NCI-H2081 treated with DMSO at 0.1 percent for 48 hours (cell line): ENCODE measurements at regions not wholly inside any gene's neighbourhood (a gene's known extent, or its start where the extent isn't known, plus 50 kb on each side); places are given as distances from the start of the nearest gene placed in this dataset.

Experiments used
- DNase-seq: peaks from one replicate; lab custom pipeline; 2025; lab: John Stamatoyannopoulos, UW

GRCh38 chr12:24759155-24759554, 189.7 kb downstream of the BCAT1 start:
- DNase-seq, result no peak

GRCh38 chr12:24756479-24757024, 192.3 kb downstream of the BCAT1 start:
- DNase-seq, result no peak

- DNase-seq, result no peak
Measured at GRCh38 chr12:24754690-24755638, 193.9 kb downstream of the BCAT1 start.

GRCh38 chr12:24752763-24753462, 196.0 kb downstream of the BCAT1 start:
- no peak for DNase-seq

GRCh38 chr12:24751181-24751580, 197.7 kb downstream of the BCAT1 start:
- no peak for DNase-seq

GRCh38 chr12:24750263-24750662, 198.6 kb downstream of the BCAT1 start:
- DNase-seq, result no peak

- no peak for DNase-seq
Measured at GRCh38 chr12:24749171-24749570, 199.7 kb downstream of the BCAT1 start.

GRCh38 chr12:24748326-24748725, 200.6 kb downstream of the BCAT1 start:
- DNase-seq, result no peak

GRCh38 chr12:24746864-24747263, 202.0 kb downstream of the BCAT1 start:
- DNase-seq, result no peak

- no peak for DNase-seq
Measured at GRCh38 chr12:24746006-24746671, 202.8 kb downstream of the BCAT1 start.

- DNase-seq, result no peak
Measured at GRCh38 chr12:24743941-24744793, 204.7 kb downstream of the BCAT1 start.

GRCh38 chr12:24742378-24742777, 206.5 kb downstream of the BCAT1 start:
- no peak for DNase-seq

GRCh38 chr12:24741216-24741615, 207.7 kb downstream of the BCAT1 start:
- DNase-seq, result no peak

- DNase-seq, result no peak
Measured at GRCh38 chr12:24739106-24739779, 209.7 kb downstream of the BCAT1 start.

GRCh38 chr12:24738441-24738840, 210.5 kb downstream of the BCAT1 start:
- no peak for DNase-seq

- no peak for DNase-seq
Measured at GRCh38 chr12:24731596-24731995, 217.3 kb downstream of the BCAT1 start.

GRCh38 chr12:24730489-24730896, 218.4 kb downstream of the BCAT1 start:
- no peak for DNase-seq

- DNase-seq, result no peak
Measured at GRCh38 chr12:24728826-24729225, 220.1 kb downstream of the BCAT1 start.

- DNase-seq, result no peak
Measured at GRCh38 chr12:24728366-24728765, 220.5 kb downstream of the BCAT1 start.

GRCh38 chr12:24725616-24726015, 223.3 kb downstream of the BCAT1 start:
- no peak for DNase-seq

- DNase-seq, result no peak
Measured at GRCh38 chr12:24724814-24725213, 224.1 kb downstream of the BCAT1 start.
